ENCODE measurements at regions not wholly inside any gene's neighbourhood (a gene's known extent, or its start where the extent isn't known, plus 50 kb on each side); places are given as distances from the start of the nearest gene placed in this dataset.

- TF ChIP-seq CTCF (IDR thresholded peaks at IDR 0.05; ENCODE audit: low read depth, low read length, poor library complexity, severe bottlenecking) (no peak), EZH2phosphoT487 (IDR thresholded peaks at IDR 0.05; ENCODE audit: borderline replicate concordance, low read length) (no peak)
Observed at GRCh38 chr15:95761501-95762165, 568.9 kb upstream of the NR2F2 start.

Measured in DOHH2 (cell line).